Astrocyte of the cerebellum (primary cell): ENCODE measurements at regions not wholly inside any gene's neighbourhood (a gene's known extent, or its start where the extent isn't known, plus 50 kb on each side); places are given as distances from the start of the nearest gene placed in this dataset.

ENCODE experiments used
- DNase-seq: peaks from one replicate; pipeline ENCODE4 v3.0.0-alpha.2; 2011; ENCODE audit warnings: low read depth
- H3K4me3 ChIP-seq: 2 replicates; pipeline ENCODE4 v1.5.1; 2011; ENCODE audit warnings: mild to moderate bottlenecking, low read depth, low read length, moderate library complexity
- in situ Hi-C: cut with HindIII; loops from 2 replicates; pipeline ENCODE4 v1.10.0; 2017; ENCODE audit warnings: low sequenced_read_pairs
- TF ChIP-seq, protein P1 (sequence below): IDR thresholded peaks from 2 replicates; pipeline ENCODE4 v1.5.1; 2012; ENCODE audit warnings: low read length, low read depth, moderate library complexity, mild to moderate bottlenecking; ENCODE audit errors: missing control alignments

DNA sequence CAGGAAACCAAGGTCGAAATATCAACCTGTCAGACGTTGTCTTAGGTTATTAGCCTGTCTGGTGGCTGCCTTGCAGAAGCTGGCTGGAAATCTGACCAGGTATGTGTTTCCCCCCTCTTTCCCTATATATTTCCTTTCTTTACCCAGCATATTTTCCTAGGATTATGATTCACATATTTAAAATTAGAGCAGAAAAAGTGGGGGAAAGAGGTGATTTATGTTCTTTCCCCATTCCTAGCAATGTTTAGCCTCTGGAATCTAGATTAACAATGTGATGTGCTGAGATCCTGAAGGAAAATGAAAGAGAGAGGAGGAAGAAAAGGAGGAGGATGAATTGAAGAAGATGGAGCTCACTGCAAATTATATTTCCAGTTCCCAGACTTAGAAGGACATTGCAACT lies 421.4 kb upstream of the AUTS2 start:
- in situ Hi-C loops = no loop called here
- DNase-seq = no peak
- no peak overlapping the region for H3K4me3 ChIP-seq
- TF ChIP-seq, protein P1, sequence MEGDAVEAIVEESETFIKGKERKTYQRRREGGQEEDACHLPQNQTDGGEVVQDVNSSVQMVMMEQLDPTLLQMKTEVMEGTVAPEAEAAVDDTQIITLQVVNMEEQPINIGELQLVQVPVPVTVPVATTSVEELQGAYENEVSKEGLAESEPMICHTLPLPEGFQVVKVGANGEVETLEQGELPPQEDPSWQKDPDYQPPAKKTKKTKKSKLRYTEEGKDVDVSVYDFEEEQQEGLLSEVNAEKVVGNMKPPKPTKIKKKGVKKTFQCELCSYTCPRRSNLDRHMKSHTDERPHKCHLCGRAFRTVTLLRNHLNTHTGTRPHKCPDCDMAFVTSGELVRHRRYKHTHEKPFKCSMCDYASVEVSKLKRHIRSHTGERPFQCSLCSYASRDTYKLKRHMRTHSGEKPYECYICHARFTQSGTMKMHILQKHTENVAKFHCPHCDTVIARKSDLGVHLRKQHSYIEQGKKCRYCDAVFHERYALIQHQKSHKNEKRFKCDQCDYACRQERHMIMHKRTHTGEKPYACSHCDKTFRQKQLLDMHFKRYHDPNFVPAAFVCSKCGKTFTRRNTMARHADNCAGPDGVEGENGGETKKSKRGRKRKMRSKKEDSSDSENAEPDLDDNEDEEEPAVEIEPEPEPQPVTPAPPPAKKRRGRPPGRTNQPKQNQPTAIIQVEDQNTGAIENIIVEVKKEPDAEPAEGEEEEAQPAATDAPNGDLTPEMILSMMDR = no peak

DNA sequence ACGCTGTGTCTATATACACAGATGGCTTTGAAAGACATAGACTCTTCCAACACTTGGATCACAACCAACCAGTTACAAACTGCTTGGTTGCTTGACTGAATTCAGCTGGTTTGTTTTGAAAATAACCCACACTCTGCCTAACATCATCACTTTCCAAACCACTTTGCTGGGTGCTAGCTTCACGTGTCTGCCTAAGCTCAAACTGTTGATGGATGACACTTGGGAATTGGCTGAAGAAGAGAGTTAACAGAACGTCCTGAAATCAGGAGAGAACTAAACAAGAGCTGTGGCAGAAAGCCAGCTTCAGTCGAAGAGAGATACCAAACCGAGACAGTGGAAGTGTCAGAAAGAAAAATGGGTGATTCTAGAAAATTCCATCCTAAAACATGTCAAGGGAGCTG lies 420.8 kb upstream of the AUTS2 start:
- no peak overlapping the region for H3K4me3 ChIP-seq
- DNase-seq = no peak
- in situ Hi-C loops = no loop called here
- TF ChIP-seq, protein P1 = no peak

DNA sequence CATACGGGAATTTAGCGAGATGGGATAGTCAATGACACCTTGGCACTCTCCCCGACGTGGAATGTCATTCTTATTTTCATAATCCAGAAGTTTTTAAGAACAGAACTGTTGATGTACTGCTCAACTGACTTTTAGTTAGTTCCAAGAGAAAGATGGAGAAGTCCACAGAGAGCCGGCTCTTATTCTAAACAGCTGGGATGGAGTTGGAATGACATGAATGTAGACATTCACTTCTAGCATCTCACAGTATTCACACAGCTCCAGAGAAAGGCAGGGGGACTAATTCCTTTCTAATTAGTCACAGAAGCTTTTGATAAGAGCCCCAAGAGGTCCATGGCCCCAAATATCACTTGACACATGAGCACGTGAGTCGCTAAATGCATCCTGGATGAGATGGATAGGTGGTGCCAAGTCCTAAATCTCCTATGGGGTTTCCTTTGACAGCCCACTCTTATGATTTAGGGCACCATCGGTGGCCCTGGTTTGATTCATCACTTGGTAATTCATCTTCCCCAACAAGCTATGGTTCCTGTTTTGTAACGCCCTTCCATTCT lies 420.3 kb upstream of the AUTS2 start:
- no peak for DNase-seq
- TF ChIP-seq, protein P1 = no peak
- in situ Hi-C loops = no loop called here
- no peak overlapping the region for H3K4me3 ChIP-seq

DNA sequence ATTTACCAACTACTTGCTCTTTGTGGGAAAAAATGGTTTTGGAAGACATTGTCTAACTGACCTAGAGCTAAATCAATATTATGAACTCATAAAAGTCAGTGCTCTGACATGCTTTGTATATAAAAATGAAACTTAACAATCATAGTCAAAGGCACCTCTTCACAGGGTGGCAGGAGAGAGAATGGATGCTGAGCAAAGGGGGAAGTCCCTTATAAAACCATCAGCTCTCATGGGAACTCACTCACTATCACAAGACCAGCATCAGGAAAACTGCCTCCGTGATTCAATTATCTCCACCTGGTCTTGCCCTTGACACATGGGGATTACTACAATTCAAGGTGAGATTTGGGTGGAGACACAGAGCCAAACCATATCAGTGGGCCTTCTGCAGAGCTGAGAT lies 417.6 kb upstream of the AUTS2 start:
- TF ChIP-seq, protein P1 = no peak
- no peak overlapping the region for H3K4me3 ChIP-seq
- no peak for DNase-seq
- in situ Hi-C loops = no loop called here

DNA sequence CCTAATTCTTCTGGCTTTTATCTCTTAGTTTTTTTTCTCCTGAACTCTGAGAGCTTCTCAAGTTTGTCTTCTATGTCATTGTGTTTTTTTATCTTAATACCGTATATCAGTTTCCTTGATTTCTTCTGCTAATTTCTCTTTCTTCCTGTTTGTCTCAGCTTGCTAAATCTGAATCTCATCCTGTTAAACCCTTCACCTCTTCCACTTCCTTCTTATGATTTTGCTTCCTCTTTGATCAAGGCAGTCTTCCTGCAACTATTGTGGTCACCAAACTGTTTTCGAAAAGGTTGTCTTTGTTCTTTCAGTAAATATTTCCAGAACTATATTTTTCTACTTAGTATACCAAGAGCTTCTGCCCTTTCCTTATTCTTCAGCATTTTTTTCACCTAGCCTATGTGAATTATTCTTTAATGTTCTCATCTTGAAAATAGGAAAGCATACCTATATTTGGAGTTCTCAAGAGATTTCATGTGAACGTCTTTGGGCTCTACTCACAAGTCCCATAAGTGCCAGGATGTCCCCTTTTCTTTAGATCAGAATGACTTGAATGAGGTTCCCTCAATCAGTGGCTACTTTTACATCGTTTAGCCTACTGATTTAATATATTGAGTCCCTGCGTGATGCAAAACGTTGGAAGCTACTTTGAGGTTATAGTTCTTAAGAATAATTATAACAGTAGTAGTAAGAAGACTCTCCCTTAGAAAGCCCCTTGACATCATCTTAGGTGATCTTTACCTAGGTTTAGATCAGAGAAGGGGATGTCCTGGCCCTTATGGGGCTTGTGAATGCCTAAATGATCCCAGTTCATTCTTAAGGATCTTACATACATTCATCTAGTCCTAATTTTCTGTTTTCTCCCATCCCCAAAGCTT lies 415.4 kb upstream of the AUTS2 start:
- in situ Hi-C loops = no loop called here
- no peak overlapping the region for H3K4me3 ChIP-seq
- TF ChIP-seq, protein P1 = no peak
- DNase-seq = no peak

DNA sequence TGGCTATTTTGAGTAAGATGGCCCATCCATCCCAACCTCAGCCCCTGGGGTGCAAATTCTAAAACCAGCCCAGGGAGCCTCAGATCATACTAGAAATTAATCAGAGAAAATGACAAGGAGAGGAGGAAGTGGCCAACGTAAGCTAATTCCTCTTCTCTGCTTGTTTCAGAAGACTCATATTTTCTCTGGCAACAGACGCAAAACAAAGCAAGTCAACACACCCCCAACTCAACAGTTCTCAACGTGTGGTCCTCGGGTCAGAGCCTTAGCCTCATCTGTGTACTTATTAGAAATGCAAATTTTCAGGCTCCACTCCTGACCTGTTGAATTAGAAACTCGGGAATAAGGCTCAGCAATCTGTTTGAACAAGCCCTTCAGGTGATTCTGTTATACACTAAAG lies 413.9 kb upstream of the AUTS2 start:
- in situ Hi-C loops = no loop called here
- H3K4me3 ChIP-seq = no peak overlapping the region
- DNase-seq = no peak
- TF ChIP-seq, protein P1 = no peak
